ENCODE measurements at regions not wholly inside any gene's neighbourhood (a gene's known extent, or its start where the extent isn't known, plus 50 kb on each side); places are given as distances from the start of the nearest gene placed in this dataset.

DNA sequence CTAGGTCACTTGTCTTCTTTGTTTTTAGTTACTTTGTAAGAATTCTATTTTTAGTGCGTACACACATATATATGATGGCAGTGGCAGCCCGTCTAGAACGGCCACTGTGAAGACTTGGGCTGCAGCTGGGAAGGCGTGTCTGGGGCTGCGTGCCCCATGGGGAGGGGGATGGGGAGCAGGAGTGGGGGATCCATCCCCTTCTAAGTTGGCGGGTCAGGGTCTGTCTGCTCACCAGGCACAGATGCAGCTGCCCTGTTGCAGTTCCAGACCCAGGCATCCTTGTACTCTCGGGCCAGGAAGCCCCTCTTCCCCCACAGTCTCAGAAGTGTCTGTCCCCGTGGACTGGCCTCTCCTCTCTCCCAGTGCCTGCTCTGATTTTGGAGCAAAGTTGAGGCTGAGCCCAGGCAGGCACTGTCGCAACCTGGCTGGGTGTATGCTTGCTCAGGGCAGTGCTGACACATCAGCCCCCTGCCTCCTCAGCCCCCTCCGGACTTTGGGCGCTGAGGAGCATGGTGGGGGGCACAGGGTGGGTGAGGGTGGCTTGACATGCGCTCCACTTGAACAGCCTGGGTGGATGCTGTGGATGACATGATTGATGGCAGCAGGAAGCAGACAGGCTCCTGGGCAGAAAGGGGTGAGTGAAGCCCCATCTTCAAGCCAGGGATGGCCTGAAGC lies 271.2 kb upstream of the NAV3 start:
- Histone ChIP-seq H3K9ac (replicated peaks; ENCODE audit: extremely low read depth, insufficient read depth, low read length) (no peak overlapping the region), H3K4me2 (ENCODE audit: insufficient read depth, low read length) (no peak overlapping the region), H2AFZ (ENCODE audit: low read depth, low read length) (no peak overlapping the region), H3K36me3 (ENCODE audit: control insufficient read depth in 2 of 2, extremely low read depth in 1 of 2, insufficient read depth in 2 of 2, low read length in 2 of 2) (no peaks in the 10 kb centered on the region), H3K79me2 (ENCODE audit: control insufficient read depth, insufficient read depth, low read length) (no peaks in the 10 kb centered on the region), H3K4me1 (ENCODE audit: control insufficient read depth, extremely low read depth, insufficient read depth, low read length) (no peaks in the 10 kb centered on the region), H3K4me3 (replicated peaks in 1 of 3; ENCODE audit: insufficient read depth in 1 of 3, low read depth in 1 of 3, low read length in 3 of 3) (no peak overlapping the region), H4K20me1 (replicated peaks; ENCODE audit: control insufficient read depth, extremely low read depth, insufficient read depth, low read length) (no peaks in the 10 kb centered on the region), H3K27ac (ENCODE audit: insufficient read depth, low read depth, low read length) (no peak overlapping the region), H3K9me3 (replicated peaks; ENCODE audit: control insufficient read depth, insufficient read depth, low read length) (no peaks in the 10 kb centered on the region), H3K9me1 (replicated peaks; ENCODE audit: control insufficient read depth, extremely low read depth, insufficient read depth, low read length) (peaks cover 2% of the 10 kb centered on the region), H3K27me3 (ENCODE audit: control insufficient read depth in 2 of 2, insufficient read depth in 2 of 2, low read length in 2 of 2) (peaks cover 0 to 2% of the 10 kb centered on the region in 2 experiments)
- dilution Hi-C loops (cut with MboI; ENCODE audit: extremely low pct_ligation_motif_present, low sequenced_read_pairs), result no loop called here
- CTCF ChIA-PET, result no interaction called here
- BruUV-seq (replicated peaks), result no TSS peak
- no peak for DNase-seq (ENCODE audit: low read depth, low spot score)
- POLR2A ChIA-PET, result no interaction called here
- FAIRE-seq, result no peak
- TF ChIP-seq EZH2 (IDR thresholded peaks at IDR 0.05; ENCODE audit: borderline replicate concordance, low read depth, low read length, severe bottlenecking) (no peak), FOS (IDR thresholded peaks at IDR 0.05; ENCODE audit: borderline replicate concordance, insufficient read depth, low read length) (no peak), POLR2AphosphoS5 (IDR thresholded peaks at IDR 0.05; ENCODE audit: insufficient read depth, low read depth, low read length) (no peak), JUN (IDR thresholded peaks at IDR 0.05; ENCODE audit: borderline replicate concordance, insufficient read depth, insufficient read length, low read depth) (no peak), GATA2 (IDR thresholded peaks at IDR 0.05; ENCODE audit: insufficient read depth, insufficient read length, low read depth, low read length) (no peak), MYC (IDR thresholded peaks at IDR 0.05; ENCODE audit: low read depth, low read length) (no peak), CTCF (IDR thresholded peaks at IDR 0.05; ENCODE audit: extremely low read depth in 1 of 2, insufficient read depth in 1 of 2, low read depth in 1 of 2, low read length in 2 of 2) (no peak), POLR2A (IDR thresholded peaks at IDR 0.05; ENCODE audit: low read depth, low read length) (no peak)
- TF ChIP-seq, protein P1, sequence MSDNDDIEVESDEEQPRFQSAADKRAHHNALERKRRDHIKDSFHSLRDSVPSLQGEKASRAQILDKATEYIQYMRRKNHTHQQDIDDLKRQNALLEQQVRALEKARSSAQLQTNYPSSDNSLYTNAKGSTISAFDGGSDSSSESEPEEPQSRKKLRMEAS (IDR thresholded peaks at IDR 0.05; ENCODE audit: insufficient read depth, insufficient read length), result no peak
- intact Hi-C loops (cut with micrococcal nuclease), result no loop called here

Data from endothelial cell of umbilical vein (primary cell).